GM23338 (cell line): ENCODE measurements at regions not wholly inside any gene's neighbourhood (a gene's known extent, or its start where the extent isn't known, plus 50 kb on each side); places are given as distances from the start of the nearest gene placed in this dataset.

Experiments used
- EZH2phosphoT487 ChIP-seq: fragments of 200-600 bp; sonication (generic); IDR thresholded peaks from one replicate; pipeline ENCODE4 v1.8.1; 2018; ENCODE audit warnings: antibody characterized with exemption; ENCODE audit not compliant: unreplicated experiment
- ZNF114 ChIP-seq: fragments of 250-450 bp; sonication (Bioruptor Pico); IDR thresholded peaks from 2 replicates; pipeline ENCODE4 v1.5.0; 2020; ENCODE audit warnings: mild to moderate bottlenecking, moderate library complexity
- TF ChIP-seq, protein P1 (sequence below), 2 experiments: fragments of 200-600 bp in 1 of 2; sonication (generic) in 1 of 2; conservative IDR thresholded peaks; 2 replicates each; pipeline versions ENCODE4 v1.5.1 to v1.6.1; 2016 to 2017; ENCODE audit warnings: antibody characterized with exemption in 2 of 2, low read depth in 2 of 2, mild to moderate bottlenecking in 2 of 2, moderate library complexity in 1 of 2

DNA sequence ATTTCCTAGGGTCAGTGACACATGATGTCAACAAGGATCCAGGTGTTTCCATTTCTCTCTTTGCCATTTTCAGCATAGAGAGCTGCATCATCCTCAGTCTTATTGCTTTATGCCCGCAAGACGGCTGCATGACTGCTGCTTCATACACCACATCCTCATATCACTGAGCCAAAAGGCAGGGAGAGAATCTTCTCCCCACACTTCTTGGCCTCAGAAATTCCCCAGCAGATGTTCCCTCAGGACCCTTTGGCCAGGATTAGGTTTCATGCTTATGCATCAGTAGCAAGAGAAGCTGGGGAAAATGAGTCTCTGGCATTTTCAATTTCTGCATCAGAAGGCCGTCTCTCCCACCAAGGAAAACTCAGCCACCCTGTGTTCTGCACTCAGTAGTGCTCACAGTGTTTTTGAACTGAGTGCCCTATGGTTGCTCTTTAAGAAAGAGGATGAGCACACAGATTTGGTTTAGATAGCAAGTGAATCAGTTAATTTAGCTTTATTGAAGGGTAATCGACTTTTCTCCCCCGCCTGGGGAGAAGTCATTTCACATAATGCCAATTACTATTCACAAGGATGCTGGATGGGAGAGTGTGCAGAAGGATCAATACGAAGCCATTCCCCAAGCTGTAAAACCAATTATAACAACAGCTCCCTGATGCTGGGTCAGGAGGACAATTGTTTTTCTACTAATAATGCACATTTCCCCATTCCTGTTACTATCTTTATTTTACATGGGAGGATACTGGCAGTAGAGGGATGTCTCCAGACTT, 360.2 kb downstream of the HHIPL2 start:
- TF ChIP-seq ZNF114 (CRISPR knock-in tag) = no peak
- TF ChIP-seq EZH2phosphoT487 = no peak
- TF ChIP-seq, protein P1, sequence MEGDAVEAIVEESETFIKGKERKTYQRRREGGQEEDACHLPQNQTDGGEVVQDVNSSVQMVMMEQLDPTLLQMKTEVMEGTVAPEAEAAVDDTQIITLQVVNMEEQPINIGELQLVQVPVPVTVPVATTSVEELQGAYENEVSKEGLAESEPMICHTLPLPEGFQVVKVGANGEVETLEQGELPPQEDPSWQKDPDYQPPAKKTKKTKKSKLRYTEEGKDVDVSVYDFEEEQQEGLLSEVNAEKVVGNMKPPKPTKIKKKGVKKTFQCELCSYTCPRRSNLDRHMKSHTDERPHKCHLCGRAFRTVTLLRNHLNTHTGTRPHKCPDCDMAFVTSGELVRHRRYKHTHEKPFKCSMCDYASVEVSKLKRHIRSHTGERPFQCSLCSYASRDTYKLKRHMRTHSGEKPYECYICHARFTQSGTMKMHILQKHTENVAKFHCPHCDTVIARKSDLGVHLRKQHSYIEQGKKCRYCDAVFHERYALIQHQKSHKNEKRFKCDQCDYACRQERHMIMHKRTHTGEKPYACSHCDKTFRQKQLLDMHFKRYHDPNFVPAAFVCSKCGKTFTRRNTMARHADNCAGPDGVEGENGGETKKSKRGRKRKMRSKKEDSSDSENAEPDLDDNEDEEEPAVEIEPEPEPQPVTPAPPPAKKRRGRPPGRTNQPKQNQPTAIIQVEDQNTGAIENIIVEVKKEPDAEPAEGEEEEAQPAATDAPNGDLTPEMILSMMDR (conservative IDR thresholded peaks at IDR 0.05; ENCODE audit: low read depth in 2 of 2) = no peak
